Liver (tissue), 8 donors: ENCODE measurements at regions not wholly inside any gene's neighbourhood (a gene's known extent, or its start where the extent isn't known, plus 50 kb on each side); places are given as distances from the start of the nearest gene placed in this dataset.

Experiments used
- DNase-seq: peaks from one replicate; pipeline ENCODE4 v3.0.0-alpha.2; 2017; ENCODE audit warnings: low spot score
- H3K27ac ChIP-seq, 2 donors: one replicate each; pipeline ENCODE4 v1.7.0; 2013; ENCODE audit warnings: inconsistent platforms in 2 of 2, low read length in 2 of 2, control low read depth in 1 of 2, low read depth in 1 of 2, mild to moderate bottlenecking in 1 of 2
- H3K27me3 ChIP-seq, 4 donors: one replicate each; pipeline versions ENCODE4 v1.6.1 to v1.7.0; 2013; ENCODE audit warnings: low read length in 3 of 4, inconsistent platforms in 1 of 4, mild to moderate bottlenecking in 1 of 4, moderate library complexity in 1 of 4; ENCODE audit not compliant: control insufficient read depth in 4 of 4, insufficient read depth in 4 of 4
- H3K36me3 ChIP-seq, 4 donors: one replicate each; pipeline versions ENCODE4 v1.6.1 to v1.7.0; 2013; ENCODE audit warnings: low read length in 3 of 4, mild to moderate bottlenecking in 3 of 4, low read depth in 1 of 4, moderate library complexity in 1 of 4; ENCODE audit not compliant: control insufficient read depth in 4 of 4, insufficient read depth in 3 of 4
- H3K4me1 ChIP-seq, 4 donors: one replicate each; pipeline versions ENCODE4 v1.6.1 to v1.7.0; 2013; ENCODE audit warnings: low read length in 3 of 4, mild to moderate bottlenecking in 3 of 4, moderate library complexity in 1 of 4; ENCODE audit not compliant: control insufficient read depth in 4 of 4, insufficient read depth in 4 of 4
- H3K4me3 ChIP-seq, 3 donors: one replicate each; pipeline versions ENCODE4 v1.6.1 to v1.7.0; 2013; ENCODE audit warnings: low read length in 3 of 3, control low read depth in 1 of 3, low read depth in 1 of 3, mild to moderate bottlenecking in 1 of 3
- H3K9ac ChIP-seq, 2 donors: one replicate each; pipeline ENCODE4 v1.7.0; 2013; ENCODE audit warnings: low read length in 2 of 2, mild to moderate bottlenecking in 2 of 2, moderate library complexity in 2 of 2, control low read depth in 1 of 2, low read depth in 1 of 2
- H3K9me3 ChIP-seq, 4 donors: one replicate each; pipeline versions ENCODE4 v1.6.1 to v1.7.0; 2013; ENCODE audit warnings: low read length in 3 of 4; ENCODE audit not compliant: control insufficient read depth in 4 of 4
- CTCF ChIP-seq: fragments of 150-350 bp; IDR thresholded peaks from 2 replicates; pipeline ENCODE4 v1.5.1; 2017; ENCODE audit warnings: improper control_type of control experiment, low read depth, low read length; ENCODE audit not compliant: missing input control
- EGR1 ChIP-seq, 2 donors: IDR thresholded peaks; 2 replicates each; pipeline ENCODE4 v1.6.1; 2016 to 2018; ENCODE audit warnings: antibody characterized with exemption in 2 of 2, low read depth in 2 of 2
- FOXA1 ChIP-seq: IDR thresholded peaks from 2 replicates; pipeline ENCODE4 v1.6.1; 2016; ENCODE audit warnings: antibody characterized with exemption
- FOXA2 ChIP-seq: IDR thresholded peaks from 2 replicates; pipeline ENCODE4 v1.6.1; 2016; ENCODE audit warnings: antibody characterized with exemption
- GABPA ChIP-seq, 2 donors: IDR thresholded peaks in 1 of 2; conservative IDR thresholded peaks in 1 of 2; 2 replicates each; pipeline ENCODE4 v1.6.1; 2016; ENCODE audit warnings: antibody characterized with exemption in 2 of 2, mild to moderate bottlenecking in 1 of 2, moderate library complexity in 1 of 2
- HNF4A ChIP-seq, 2 donors: conservative IDR thresholded peaks; 2 replicates each; pipeline ENCODE4 v1.6.1; 2016; ENCODE audit warnings: antibody characterized with exemption in 2 of 2, mild to moderate bottlenecking in 2 of 2
- HNF4G ChIP-seq: IDR thresholded peaks from 2 replicates; pipeline ENCODE4 v1.6.1; 2016; ENCODE audit warnings: antibody characterized with exemption
- JUND ChIP-seq, 2 donors: IDR thresholded peaks; 2 replicates each; pipeline ENCODE4 v1.6.1; 2016; ENCODE audit warnings: antibody characterized with exemption in 2 of 2
- MAX ChIP-seq: IDR thresholded peaks from 2 replicates; pipeline ENCODE4 v1.6.1; 2016; ENCODE audit warnings: antibody characterized with exemption
- NR2F2 ChIP-seq: IDR thresholded peaks from 2 replicates; pipeline ENCODE4 v1.6.1; 2016; ENCODE audit warnings: antibody characterized with exemption
- RAD21 ChIP-seq, 2 donors: IDR thresholded peaks; 2 replicates each; pipeline ENCODE4 v1.6.1; 2016; ENCODE audit warnings: antibody characterized with exemption in 2 of 2, mild to moderate bottlenecking in 2 of 2
- REST ChIP-seq: IDR thresholded peaks from 2 replicates; pipeline ENCODE4 v1.6.1; 2016; ENCODE audit warnings: antibody characterized with exemption, mild to moderate bottlenecking
- RXRA ChIP-seq, 2 donors: IDR thresholded peaks; 2 replicates each; pipeline ENCODE4 v1.6.1; 2017 to 2018; ENCODE audit warnings: antibody characterized with exemption in 2 of 2, mild to moderate bottlenecking in 1 of 2
- SP1 ChIP-seq: IDR thresholded peaks from 2 replicates; pipeline ENCODE4 v1.6.1; 2018; ENCODE audit warnings: antibody characterized with exemption, mild to moderate bottlenecking
- TAF1 ChIP-seq: conservative IDR thresholded peaks from 2 replicates; pipeline ENCODE4 v1.6.1; 2016; ENCODE audit warnings: antibody characterized with exemption, mild to moderate bottlenecking
- YY1 ChIP-seq: IDR thresholded peaks from 2 replicates; pipeline ENCODE4 v1.6.1; 2016; ENCODE audit warnings: antibody characterized with exemption, mild to moderate bottlenecking
- ZBTB33 ChIP-seq: IDR thresholded peaks from 2 replicates; pipeline ENCODE4 v1.6.1; 2016; ENCODE audit warnings: antibody characterized with exemption
- WGBS: extraction: QIAGEN DNeasy Blood & Tissue Kit; methylation state at CpG from one replicate; pipeline ENCODE4 v1.1.7; 2013; 5-methylcytosine and 5-hydroxymethylcytosine counted together
- donor health status: healthy.
- donor health status: healthy.
- donor health status: healthy.
- donor health status: healthy.
- donor health status: healthy.

- WGBS: 65% methylated on average over 4 of the region's 4 CpGs
- Histone ChIP-seq H3K27ac (no peak overlapping the region), H3K9me3 (no peaks in the 10 kb centered on the region), H3K9ac (no peak overlapping the region), H3K4me3 (no peak overlapping the region), H3K36me3 (no peaks in the 10 kb centered on the region), H3K27me3 (peaks cover 0 to 3% (median 0%) of the 10 kb centered on the region in 4 donors), H3K4me1 (no peaks in the 10 kb centered on the region)
- TF ChIP-seq FOXA1 (no peak), RXRA (IDR thresholded peaks at IDR 0.05) (no peak), HNF4G (no peak), GABPA (IDR thresholded peaks at IDR 0.05 in 1 of 2, conservative IDR thresholded peaks at IDR 0.05 in 1 of 2) (no peak), NR2F2 (no peak), SP1 (no peak), EGR1 (IDR thresholded peaks at IDR 0.05; ENCODE audit: low read depth in 2 of 2) (no peak), HNF4A (conservative IDR thresholded peaks at IDR 0.05) (no peak)
- DNase-seq: no peak
Observed at GRCh38 chr4:112852601-112853000, 196.9 kb upstream of the ANK2 start.

GRCh38 chr4:112853662-112854256 is 195.7 kb upstream of the ANK2 start:
- Histone ChIP-seq H3K27ac (no peak overlapping the region), H3K9me3 (no peaks in the 10 kb centered on the region), H3K27me3 (peaks cover 0 to 3% (median 0%) of the 10 kb centered on the region in 4 donors), H3K9ac (no peak overlapping the region), H3K36me3 (no peaks in the 10 kb centered on the region), H3K4me3 (no peak overlapping the region), H3K4me1 (no peaks in the 10 kb centered on the region)
- no peak for DNase-seq
- peak; percentile 77 for TF ChIP-seq RAD21 (IDR thresholded peaks at IDR 0.05)
- TF ChIP-seq SP1: no peak
- TF ChIP-seq CTCF: peak; percentile 52
- no peak for TF ChIP-seq JUND (IDR thresholded peaks at IDR 0.05)
- WGBS: 51% methylated on average over 3 of the region's 3 CpGs

- peaks cover 0 to 3% (median 0%) of the 10 kb centered on the region in 4 donors for H3K27me3 ChIP-seq
- no peaks in the 10 kb centered on the region for H3K9me3 ChIP-seq
- no peaks in the 10 kb centered on the region for H3K36me3 ChIP-seq
- no peak overlapping the region for H3K4me3 ChIP-seq
- TF ChIP-seq HNF4G: no peak
- TF ChIP-seq JUND (IDR thresholded peaks at IDR 0.05): no peak
- no peak for TF ChIP-seq EGR1 (IDR thresholded peaks at IDR 0.05; ENCODE audit: low read depth in 2 of 2)
- TF ChIP-seq RAD21 (IDR thresholded peaks at IDR 0.05): no peak
- TF ChIP-seq ZBTB33: no peak
- no peak for TF ChIP-seq SP1
- no peak for TF ChIP-seq FOXA2
- TF ChIP-seq REST: no peak
- TF ChIP-seq CTCF: no peak
- TF ChIP-seq YY1: no peak
- TF ChIP-seq RXRA (IDR thresholded peaks at IDR 0.05): no peak
- no peak for TF ChIP-seq MAX
- no peak for TF ChIP-seq FOXA1
- no peak for TF ChIP-seq GABPA (IDR thresholded peaks at IDR 0.05 in 1 of 2, conservative IDR thresholded peaks at IDR 0.05 in 1 of 2)
- no peak for TF ChIP-seq NR2F2
- TF ChIP-seq TAF1: no peak
- H3K27ac ChIP-seq: no peak overlapping the region
- H3K9ac ChIP-seq: no peak overlapping the region
- DNase-seq: no peak
- no peaks in the 10 kb centered on the region for H3K4me1 ChIP-seq
Observed at GRCh38 chr4:112854420-112854819, 195.0 kb upstream of the ANK2 start.
